Left ventricle myocardium inferior (tissue), 1 donor: ENCODE measurements at regions not wholly inside any gene's neighbourhood (a gene's known extent, or its start where the extent isn't known, plus 50 kb on each side); places are given as distances from the start of the nearest gene placed in this dataset.

Experiments used
- DNase-seq: peaks from one replicate; pipeline ENCODE4 v3.0.0-alpha.2; 2020
- H3K27ac ChIP-seq: fragments of 200-600 bp; replicated peaks from 2 replicates; pipeline ENCODE4 v1.8.0; 2021
- H3K27me3 ChIP-seq: fragments of 200-600 bp; 2 replicates; pipeline ENCODE4 v1.8.0; 2021; ENCODE audit warnings: low read depth
- H3K36me3 ChIP-seq: fragments of 200-600 bp; 2 replicates; pipeline ENCODE4 v1.8.0; 2021
- H3K4me1 ChIP-seq: fragments of 200-600 bp; 2 replicates; pipeline ENCODE4 v1.8.0; 2021
- H3K4me3 ChIP-seq: fragments of 200-600 bp; 2 replicates; pipeline ENCODE4 v1.8.0; 2021; ENCODE audit warnings: mild to moderate bottlenecking, moderate library complexity
- H3K9me3 ChIP-seq: fragments of 200-600 bp; replicated peaks from 2 replicates; pipeline ENCODE4 v1.8.0; 2021
- CTCF ChIP-seq: fragments of 200-600 bp; IDR thresholded peaks from 2 replicates; pipeline ENCODE4 v1.8.0; 2021; ENCODE audit warnings: antibody characterized with exemption, mild to moderate bottlenecking, borderline replicate concordance
- intact Hi-C: fragments of 100-400 bp; cut with micrococcal nuclease; formaldehyde crosslinking; loops from one replicate; pipeline ENCODE4 v1.11.0; 2022
- donor health status: DM: no; HTN: yes; CAD: no; lungs with severe emphysema.

GRCh38 chr19:34075661-34076091 is 96.6 kb upstream of the LSM14A start:
- Histone ChIP-seq H3K27ac (no peak overlapping the region), H3K36me3 (no peaks in the 10 kb centered on the region), H3K9me3 (no peaks in the 10 kb centered on the region), H3K4me1 (no peaks in the 10 kb centered on the region), H3K27me3 (peaks cover 69% of the 10 kb centered on the region), H3K4me3 (no peak overlapping the region)
- no peak for TF ChIP-seq CTCF
- intact Hi-C loops: no loop called here
- no peak for DNase-seq

DNA sequence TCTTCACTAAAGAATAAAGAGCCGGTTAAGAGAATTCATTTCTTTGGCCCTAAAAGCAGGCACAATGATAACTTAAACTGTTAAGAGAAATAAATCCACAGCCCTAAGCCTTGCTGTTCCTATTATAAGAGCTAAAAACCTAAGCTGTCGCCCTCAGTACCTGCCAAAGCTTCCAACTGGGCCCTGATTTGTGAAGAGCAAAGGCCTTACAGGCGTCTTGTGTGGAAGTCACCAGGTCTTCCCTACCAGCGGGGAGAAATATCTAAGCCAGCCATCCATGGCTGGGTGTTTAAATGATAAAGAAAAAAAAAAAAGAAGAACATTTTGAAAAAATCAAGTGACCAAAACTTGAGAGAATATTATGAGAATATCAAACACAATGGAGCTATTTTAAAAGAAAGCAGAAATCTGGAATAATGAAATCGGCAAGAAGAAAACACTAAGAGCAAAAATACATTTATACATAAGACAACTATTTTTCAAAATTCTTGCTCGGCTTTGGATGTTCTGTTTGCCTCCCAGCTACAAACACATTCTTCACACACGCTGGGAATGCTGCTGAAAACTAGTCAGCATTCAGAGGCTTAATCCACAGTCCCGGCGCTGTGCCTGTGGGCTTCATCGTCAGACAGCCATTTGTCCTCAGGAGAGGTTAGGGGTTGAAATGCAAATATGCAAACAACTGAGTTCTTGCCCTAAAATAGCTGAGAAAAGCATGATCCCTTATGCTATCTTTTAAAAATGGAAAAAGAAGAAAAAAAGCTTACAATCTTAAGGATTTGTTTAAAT is 89.8 kb upstream of the LSM14A start:
- H3K27me3 ChIP-seq: peaks cover 61% of the 10 kb centered on the region

GRCh38 chr19:34084396-34085145 is 87.7 kb upstream of the LSM14A start:
- intact Hi-C loops: no loop called here
- Histone ChIP-seq H3K4me3 (no peak overlapping the region), H3K36me3 (no peaks in the 10 kb centered on the region), H3K27me3 (peaks cover 62% of the 10 kb centered on the region), H3K9me3 (no peaks in the 10 kb centered on the region), H3K4me1 (no peaks in the 10 kb centered on the region), H3K27ac (no peak overlapping the region)
- no peak for DNase-seq
- no peak for TF ChIP-seq CTCF

More for the DNA sequence above, 89.8 kb upstream of the LSM14A start:
- intact Hi-C loops: no loop called here
- no peak for TF ChIP-seq CTCF
- Histone ChIP-seq H3K36me3 (no peaks in the 10 kb centered on the region), H3K9me3 (no peaks in the 10 kb centered on the region), H3K4me3 (no peak overlapping the region), H3K27ac (no peak overlapping the region), H3K4me1 (no peaks in the 10 kb centered on the region)
- no peak for DNase-seq

- H3K4me3 ChIP-seq: no peak overlapping the region
- no peak overlapping the region for H3K27ac ChIP-seq
- peaks cover 63% of the 10 kb centered on the region for H3K27me3 ChIP-seq
- no peaks in the 10 kb centered on the region for H3K9me3 ChIP-seq
- TF ChIP-seq CTCF: no peak
- no peak for DNase-seq
- H3K4me1 ChIP-seq: no peaks in the 10 kb centered on the region
- intact Hi-C loops: no loop called here
- no peaks in the 10 kb centered on the region for H3K36me3 ChIP-seq
These were observed 87.0 kb upstream of the LSM14A start for GRCh38 chr19:34085336-34085735.

DNA sequence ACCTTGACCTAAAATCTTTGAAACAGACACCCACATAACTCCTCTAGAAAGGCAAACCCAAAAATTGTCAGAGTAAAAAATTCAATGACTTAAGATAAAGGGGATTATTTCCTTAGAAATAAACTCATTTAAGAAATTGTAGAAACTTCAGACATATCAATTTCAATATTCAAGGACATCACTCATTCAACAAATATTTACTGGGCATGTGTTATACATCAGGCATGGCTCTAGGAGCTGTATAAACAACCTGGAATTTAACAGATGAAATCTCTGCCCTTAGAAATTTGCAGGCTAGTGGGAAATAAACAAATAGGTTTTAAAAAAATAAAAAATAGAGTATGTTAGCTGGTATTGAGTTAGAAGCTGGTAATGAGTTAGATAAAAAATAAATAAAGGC is 84.0 kb upstream of the LSM14A start:
- no peaks in the 10 kb centered on the region for H3K4me1 ChIP-seq
- no peak overlapping the region for H3K27ac ChIP-seq
- peaks cover 74% of the 10 kb centered on the region for H3K27me3 ChIP-seq
- intact Hi-C loops: no loop called here
- TF ChIP-seq CTCF: no peak
- H3K36me3 ChIP-seq: no peaks in the 10 kb centered on the region
- H3K9me3 ChIP-seq: no peaks in the 10 kb centered on the region
- no peak for DNase-seq
- H3K4me3 ChIP-seq: no peak overlapping the region
